H1 (cell line): ENCODE measurements at regions not wholly inside any gene's neighbourhood (a gene's known extent, or its start where the extent isn't known, plus 50 kb on each side); places are given as distances from the start of the nearest gene placed in this dataset.

Experiments used
- HDAC6 ChIP-seq: IDR thresholded peaks from one replicate; pipeline ENCODE4 v1.7.1; 2012; ENCODE audit warnings: low read depth, mild to moderate bottlenecking, inconsistent platforms, low read length, moderate library complexity
- NRF1 ChIP-seq: IDR thresholded peaks from 2 replicates; pipeline ENCODE4 v1.6.1; 2011; ENCODE audit warnings: mild to moderate bottlenecking, low read depth, low read length, improper control_type of control experiment
- POLR2A ChIP-seq, 2 experiments: IDR thresholded peaks; 1 replicate in 1 of 2; 2 replicates in 1 of 2; pipeline ENCODE4 v1.6.1; 2011; ENCODE audit warnings: low read depth in 2 of 2, low read length in 2 of 2, mild to moderate bottlenecking in 2 of 2; ENCODE audit errors: control extremely low read depth in 1 of 2
- POLR2AphosphoS5 ChIP-seq: IDR thresholded peaks from 2 replicates; pipeline ENCODE4 v1.6.1; 2011; ENCODE audit warnings: low read depth, low read length
- SIN3A ChIP-seq, 2 experiments: IDR thresholded peaks in 1 of 2; conservative IDR thresholded peaks in 1 of 2; 2 replicates each; pipeline ENCODE4 v1.6.1; 2011 to 2012; ENCODE audit warnings: low read length in 2 of 2, improper control_type of control experiment in 1 of 2, low read depth in 1 of 2, mild to moderate bottlenecking in 1 of 2
- USF2 ChIP-seq: IDR thresholded peaks from 2 replicates; pipeline ENCODE4 v1.6.1; 2011; ENCODE audit warnings: low read length, improper control_type of control experiment
- TF ChIP-seq, protein P1 (sequence below), 3 experiments: IDR thresholded peaks; 1 replicate in 2 of 3; 2 replicates in 1 of 3; pipeline versions ENCODE4 v1.5.1 to v1.6.1; 2011; ENCODE audit warnings: low read length in 3 of 3, mild to moderate bottlenecking in 3 of 3, inconsistent platforms in 2 of 3, low read depth in 1 of 3, moderate library complexity in 1 of 3; ENCODE audit not compliant: insufficient read depth in 1 of 3; ENCODE audit errors: control extremely low read depth in 1 of 3

GRCh38 chr13:47673009-47673850 lies 327.8 kb downstream of the SUCLA2 start:
- TF ChIP-seq POLR2AphosphoS5 (no peak), USF2 (no peak), SIN3A (conservative IDR thresholded peaks at IDR 0.05 in 1 of 2, IDR thresholded peaks at IDR 0.05 in 1 of 2; ENCODE audit: low read depth in 1 of 2, low read length in 2 of 2) (no peak), POLR2A (IDR thresholded peaks at IDR 0.05; ENCODE audit: control extremely low read depth in 1 of 2, low read depth in 2 of 2, low read length in 2 of 2) (no peak), HDAC6 (no peak), NRF1 (no peak)
- TF ChIP-seq, protein P1, sequence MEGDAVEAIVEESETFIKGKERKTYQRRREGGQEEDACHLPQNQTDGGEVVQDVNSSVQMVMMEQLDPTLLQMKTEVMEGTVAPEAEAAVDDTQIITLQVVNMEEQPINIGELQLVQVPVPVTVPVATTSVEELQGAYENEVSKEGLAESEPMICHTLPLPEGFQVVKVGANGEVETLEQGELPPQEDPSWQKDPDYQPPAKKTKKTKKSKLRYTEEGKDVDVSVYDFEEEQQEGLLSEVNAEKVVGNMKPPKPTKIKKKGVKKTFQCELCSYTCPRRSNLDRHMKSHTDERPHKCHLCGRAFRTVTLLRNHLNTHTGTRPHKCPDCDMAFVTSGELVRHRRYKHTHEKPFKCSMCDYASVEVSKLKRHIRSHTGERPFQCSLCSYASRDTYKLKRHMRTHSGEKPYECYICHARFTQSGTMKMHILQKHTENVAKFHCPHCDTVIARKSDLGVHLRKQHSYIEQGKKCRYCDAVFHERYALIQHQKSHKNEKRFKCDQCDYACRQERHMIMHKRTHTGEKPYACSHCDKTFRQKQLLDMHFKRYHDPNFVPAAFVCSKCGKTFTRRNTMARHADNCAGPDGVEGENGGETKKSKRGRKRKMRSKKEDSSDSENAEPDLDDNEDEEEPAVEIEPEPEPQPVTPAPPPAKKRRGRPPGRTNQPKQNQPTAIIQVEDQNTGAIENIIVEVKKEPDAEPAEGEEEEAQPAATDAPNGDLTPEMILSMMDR (IDR thresholded peaks at IDR 0.05; ENCODE audit: control extremely low read depth in 1 of 3, insufficient read depth in 1 of 3, low read depth in 1 of 3, low read length in 3 of 3) = no peak
